Aorta (tissue), 5 donors: ENCODE measurements at regions not wholly inside any gene's neighbourhood (a gene's known extent, or its start where the extent isn't known, plus 50 kb on each side); places are given as distances from the start of the nearest gene placed in this dataset.
"Not testable (repeated sequence)": the region's sequence is repeated elsewhere in the genome, so short reads cannot be mapped to it uniquely, and the experiment has no call there.

Experiments used
- ATAC-seq: fragments of 200-7000 bp; cut with Tn5 transposase; one replicate; pipeline ENCODE4 v1.9.1; 2022; ENCODE audit warnings: moderate library complexity; ENCODE audit not compliant: low FRiP score
- DNase-seq, 2 donors: peaks; one replicate each; pipeline ENCODE4 v3.0.0-alpha.2; 2020
- H3K27ac ChIP-seq, 2 donors: one replicate each; pipeline ENCODE4 v1.5.1; 2013; ENCODE audit warnings: low read length in 2 of 2, mild to moderate bottlenecking in 2 of 2, moderate library complexity in 2 of 2, control low read depth in 1 of 2, inconsistent platforms in 1 of 2, low read depth in 1 of 2
- H3K27me3 ChIP-seq, 2 donors: one replicate each; pipeline ENCODE4 v1.6.1; 2013; ENCODE audit warnings: control low read depth in 1 of 2, low read length in 1 of 2, mild to moderate bottlenecking in 1 of 2, moderate library complexity in 1 of 2; ENCODE audit not compliant: insufficient read depth in 2 of 2, control insufficient read depth in 1 of 2
- H3K36me3 ChIP-seq, 2 donors: one replicate each; pipeline ENCODE4 v1.6.1; 2013; ENCODE audit warnings: control low read depth in 1 of 2, low read length in 1 of 2, mild to moderate bottlenecking in 1 of 2; ENCODE audit not compliant: insufficient read depth in 2 of 2, control insufficient read depth in 1 of 2
- H3K4me1 ChIP-seq, 2 donors: one replicate each; pipeline ENCODE4 v1.6.1; 2013; ENCODE audit warnings: low read length in 2 of 2, control low read depth in 1 of 2, mild to moderate bottlenecking in 1 of 2, moderate library complexity in 1 of 2; ENCODE audit not compliant: insufficient read depth in 2 of 2, control insufficient read depth in 1 of 2
- H3K4me3 ChIP-seq, 2 donors: one replicate each; pipeline ENCODE4 v1.5.1; 2013; ENCODE audit warnings: low read length in 2 of 2, control low read depth in 1 of 2, mild to moderate bottlenecking in 1 of 2
- H3K9me3 ChIP-seq: one replicate; pipeline ENCODE4 v1.6.1; 2013; ENCODE audit warnings: mild to moderate bottlenecking, low read length; ENCODE audit not compliant: control insufficient read depth
- WGBS, 2 donors: extraction: QIAGEN DNeasy Blood & Tissue Kit; methylation state at CpG; one replicate each; pipeline ENCODE4 v1.1.7; 2013; 5-methylcytosine and 5-hydroxymethylcytosine counted together
- intact Hi-C, 2 donors: fragments of 100-400 bp; cut with DNase I; formaldehyde crosslinking; loops; one replicate each; pipeline versions ENCODE4 v1.14.2 to v1.15.0; 2022
- donor health status: healthy with polysubstance abuse.
- donor health status: Bipolar disorder and iron deficiency.
- donor health status: DM: no; HTN: no; CAD: no.
- donor health status: DM: no; HTN: no; CAD: no.
- donor health status: DM: yes; HTN: yes; CAD: no.

DNA sequence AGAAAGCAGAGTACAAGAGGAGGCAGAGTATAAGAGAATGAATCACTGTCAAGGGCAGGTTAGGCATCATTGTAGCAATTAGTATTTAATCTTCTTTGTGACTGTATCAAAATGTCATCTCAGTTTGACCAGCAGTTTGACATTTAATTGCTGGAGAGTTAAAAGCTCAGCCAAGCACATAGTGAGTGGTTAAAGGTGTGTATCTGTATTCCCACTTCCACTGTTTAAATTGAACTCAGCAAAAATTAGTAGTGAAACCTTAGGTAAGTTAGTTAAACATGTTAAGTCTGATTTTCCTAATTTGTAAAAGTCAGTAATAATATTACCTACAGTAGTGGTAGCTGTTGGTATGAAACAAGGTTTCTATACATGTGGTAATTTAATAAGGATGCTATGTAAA is 296.4 kb upstream of the MBL2 start:
- no peaks in the 10 kb centered on the region for H3K4me1 ChIP-seq
- H3K36me3 ChIP-seq: no peaks in the 10 kb centered on the region
- no peak overlapping the region for H3K27ac ChIP-seq
- intact Hi-C loops: no loop called here
- DNase-seq (no peak), ATAC-seq (no peak)
- H3K9me3 ChIP-seq: no peaks in the 10 kb centered on the region
- no peaks in the 10 kb centered on the region for H3K27me3 ChIP-seq
- H3K4me3 ChIP-seq: no peak overlapping the region

DNA sequence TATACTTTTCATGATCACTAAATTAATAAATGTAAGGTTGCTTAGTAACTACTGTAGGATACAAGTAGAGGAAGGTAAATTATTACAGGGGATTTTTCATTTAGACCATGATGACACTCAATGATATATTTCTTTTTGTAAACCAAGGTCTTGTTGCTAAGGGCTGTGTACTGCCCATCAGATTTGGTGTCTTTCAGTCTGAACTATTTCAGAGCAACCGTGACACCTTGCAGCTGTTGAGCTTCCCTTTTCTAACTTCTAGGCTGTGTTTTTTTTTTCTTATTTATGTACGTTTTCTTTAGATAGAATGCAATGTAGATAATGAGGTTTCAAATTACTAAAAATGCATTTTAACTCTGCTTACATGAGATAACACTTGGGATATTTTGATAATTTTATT is 292.0 kb upstream of the MBL2 start:
- intact Hi-C loops: no loop called here

DNA sequence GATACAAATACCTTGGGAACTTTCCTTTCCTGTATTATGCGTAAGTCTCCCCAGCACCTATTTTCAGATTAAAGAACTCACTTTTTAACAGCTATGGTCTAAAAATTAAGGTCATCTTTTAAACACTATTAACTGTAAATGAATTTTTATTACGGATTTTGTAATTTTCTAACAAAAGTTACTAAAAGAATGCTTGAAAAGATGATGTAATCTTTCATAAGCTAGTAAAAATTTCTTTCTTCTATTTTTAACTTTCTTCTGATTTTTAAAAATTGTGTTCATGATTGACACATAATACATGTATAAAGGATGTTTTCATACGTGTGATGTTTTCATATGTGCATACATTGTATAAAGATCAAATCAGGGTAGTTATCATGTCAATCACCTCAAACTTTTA is 291.2 kb upstream of the MBL2 start:
- DNase-seq (no peak), ATAC-seq (no peak)
- Histone ChIP-seq H3K36me3 (no peaks in the 10 kb centered on the region), H3K9me3 (no peaks in the 10 kb centered on the region), H3K27me3 (no peaks in the 10 kb centered on the region), H3K4me1 (no peaks in the 10 kb centered on the region), H3K27ac (no peak overlapping the region), H3K4me3 (no peak overlapping the region)
- WGBS, 2 donors: 60 to 67% methylated on average over 3 of the region's 3 CpGs
- intact Hi-C loops: no loop called here

More for the DNA sequence above, 292.0 kb upstream of the MBL2 start:
- 27 to 32% methylated on average over 2 of the region's 2 CpGs for WGBS, 2 donors
- DNase-seq: no peak
- no peak for ATAC-seq
- Histone ChIP-seq H3K4me3 (no peak overlapping the region), H3K9me3 (no peaks in the 10 kb centered on the region), H3K36me3 (no peaks in the 10 kb centered on the region), H3K27me3 (no peaks in the 10 kb centered on the region), H3K4me1 (no peaks in the 10 kb centered on the region), H3K27ac (no peak overlapping the region)

DNA sequence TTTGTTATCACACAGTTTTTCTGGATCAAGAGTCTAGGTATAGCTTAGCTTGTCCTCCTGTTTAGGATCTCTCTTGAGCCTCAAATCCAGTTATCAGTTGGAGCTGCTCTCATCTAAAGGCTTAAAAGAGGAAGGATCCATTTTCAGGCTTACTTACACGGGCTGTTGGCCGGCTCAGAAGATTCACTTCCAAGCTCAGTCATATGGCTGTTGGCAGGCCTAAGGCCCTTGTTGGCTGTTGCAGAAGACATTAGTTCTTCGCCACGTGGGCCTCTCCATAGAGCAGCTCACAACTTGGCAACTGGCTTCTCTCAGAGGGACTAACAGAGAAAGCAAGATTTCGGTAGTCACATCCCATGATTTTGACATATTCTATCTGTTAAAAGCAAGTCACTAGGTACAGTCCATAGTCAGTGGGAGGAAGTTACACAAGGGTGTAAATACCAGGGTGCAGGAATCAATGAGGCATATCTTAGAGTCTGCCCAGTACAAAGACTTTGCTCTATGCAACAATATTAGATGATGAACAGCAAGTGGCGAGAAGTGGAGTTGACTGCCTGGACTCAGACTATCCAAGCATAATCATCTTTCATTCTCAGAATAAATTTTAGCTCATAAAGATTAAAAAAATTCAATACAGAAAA is 280.1 kb upstream of the MBL2 start:
- DNase-seq (no peak), ATAC-seq (no peak)
- no peak overlapping the region for H3K27ac ChIP-seq
- 68 to 70% methylated on average over 6 of the region's 6 CpGs for WGBS, 2 donors
- no peaks in the 10 kb centered on the region for H3K27me3 ChIP-seq
- no peaks in the 10 kb centered on the region for H3K4me1 ChIP-seq
- no peak overlapping the region for H3K4me3 ChIP-seq
- no peaks in the 10 kb centered on the region for H3K36me3 ChIP-seq
- intact Hi-C loops: no loop called here
- H3K9me3 ChIP-seq: no peaks in the 10 kb centered on the region

DNA sequence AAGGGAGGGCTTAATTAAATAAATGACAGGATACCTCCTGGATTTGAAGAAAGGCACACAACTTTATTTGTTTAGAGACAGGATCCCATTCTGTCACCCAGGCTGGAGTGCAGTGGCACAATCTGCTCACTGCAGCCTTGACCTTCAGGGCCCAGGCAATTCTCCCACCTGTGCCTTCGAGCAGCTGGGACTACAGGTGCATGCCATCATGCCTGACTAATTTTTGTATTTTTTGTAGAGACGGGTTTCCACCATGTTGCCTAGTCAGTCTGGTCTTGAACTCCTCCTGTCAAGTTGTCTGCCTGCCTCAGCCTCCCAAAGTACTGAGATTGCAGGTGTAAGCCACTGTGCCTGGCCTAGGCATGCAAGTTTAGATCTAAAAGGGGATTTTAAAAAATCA is 272.7 kb upstream of the MBL2 start:
- ATAC-seq (no peak), DNase-seq (no peak)
- Histone ChIP-seq H3K4me1 (no peaks in the 10 kb centered on the region), H3K36me3 (no peaks in the 10 kb centered on the region), H3K9me3 (peaks cover 1% of the 10 kb centered on the region), H3K27me3 (no peaks in the 10 kb centered on the region), H3K4me3 (no peak overlapping the region), H3K27ac (no peak overlapping the region)
- 82% methylated on average over 2 of the region's 2 CpGs for WGBS, 2 donors
- intact Hi-C loops: no loop called here

DNA sequence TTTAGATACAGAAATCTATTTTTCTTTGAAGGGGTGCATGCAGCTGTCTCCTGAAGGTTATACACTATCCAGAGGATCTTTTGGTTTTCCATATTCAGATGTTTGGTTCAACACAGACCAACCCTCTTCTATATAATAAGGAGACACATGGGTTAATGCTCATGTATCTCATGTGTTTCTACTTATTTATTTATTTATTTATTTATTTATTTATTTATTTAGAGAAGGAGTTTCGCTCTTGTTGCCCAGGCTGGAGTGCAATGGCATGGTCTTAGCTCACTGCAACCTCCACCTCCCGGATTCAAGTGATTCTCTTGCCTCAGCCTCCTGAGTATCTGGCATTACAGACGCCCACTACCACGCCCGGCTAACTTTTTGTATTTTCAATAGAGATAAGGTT is 263.2 kb upstream of the MBL2 start:
- H3K4me3 ChIP-seq, H3K27me3 ChIP-seq, H3K9me3 ChIP-seq, ATAC-seq, H3K27ac ChIP-seq, DNase-seq, H3K4me1 ChIP-seq, H3K36me3 ChIP-seq, intact Hi-C loops: not testable (repeated sequence)
- WGBS, 2 donors: 86 to 94% methylated on average over 5 of the region's 5 CpGs

GRCh38 chr10:53033396-53033795 is 260.8 kb upstream of the MBL2 start:
- intact Hi-C loops: no loop called here
- Histone ChIP-seq H3K27me3 (no peaks in the 10 kb centered on the region), H3K36me3 (no peaks in the 10 kb centered on the region), H3K4me3 (no peak overlapping the region), H3K4me1 (no peaks in the 10 kb centered on the region), H3K9me3 (no peaks in the 10 kb centered on the region), H3K27ac (no peak overlapping the region)
- DNase-seq (no peak), ATAC-seq (no peak)
- WGBS, 2 donors: 64 to 69% methylated on average over 2 of the region's 2 CpGs

GRCh38 chr10:53029872-53030849 is 257.6 kb upstream of the MBL2 start:
- WGBS, 2 donors: 28% methylated on average over 8 of the region's 8 CpGs
- intact Hi-C loops, H3K4me3 ChIP-seq, H3K9me3 ChIP-seq, H3K27me3 ChIP-seq, H3K27ac ChIP-seq, ATAC-seq, H3K36me3 ChIP-seq, H3K4me1 ChIP-seq: not testable (repeated sequence)
- peak in 1 of 2 donors; percentile 50 for DNase-seq

GRCh38 chr10:53029449-53029848 is 256.9 kb upstream of the MBL2 start:
- ATAC-seq: no peak
- H3K36me3 ChIP-seq: no peaks in the 10 kb centered on the region
- 95 to 96% methylated on average over 9 of the region's 9 CpGs for WGBS, 2 donors
- H3K4me1 ChIP-seq: no peaks in the 10 kb centered on the region
- H3K27me3 ChIP-seq: no peaks in the 10 kb centered on the region
- H3K27ac ChIP-seq: no peak overlapping the region
- no peak overlapping the region for H3K4me3 ChIP-seq
- no peaks in the 10 kb centered on the region for H3K9me3 ChIP-seq
- no peak for DNase-seq
- intact Hi-C loops: no loop called here
